GM10248 (cell line): ENCODE measurements at regions not wholly inside any gene's neighbourhood (a gene's known extent, or its start where the extent isn't known, plus 50 kb on each side); places are given as distances from the start of the nearest gene placed in this dataset.

Experiments
- CTCF ChIA-PET: fragments of 300-600 bp; sonication (Branson Sonifier 250); formaldehyde crosslinking; extraction: SDS; loops from one replicate; lab custom pipeline; 2021; ENCODE audit warnings: antibody characterized with exemption; lab: Yijun Ruan, JAX
- POLR2A ChIA-PET: fragments of 350-650 bp; sonication (Branson Sonifier 250); formaldehyde crosslinking; extraction: SDS; loops from one replicate; lab custom pipeline; 2020; ENCODE audit warnings: antibody characterized with exemption; lab: Yijun Ruan, JAX
- DNase-seq: peaks from one replicate; pipeline ENCODE4 v3.0.0; 2012; ENCODE audit errors: extremely low spot score
- CTCF ChIP-seq: IDR thresholded peaks from 2 replicates; pipeline ENCODE4 v1.5.1; 2012; ENCODE audit warnings: mild to moderate bottlenecking, low read depth; ENCODE audit errors: extremely low read depth, missing control alignments, control extremely low read depth

GRCh38 chr5:99706160-99706559 lies 777.4 kb upstream of the CHD1 start:
- no peak for DNase-seq
- TF ChIP-seq CTCF = no peak
- ChIA-PET POLR2A (no interaction called here), CTCF (interaction anchor here (1.8 kb wide), 1 partner anchor 9 kb away, joined by 7 read pairs; no protein-coding TSS in a partner anchor)

- POLR2A ChIA-PET = no interaction called here
- CTCF ChIA-PET = no interaction called here
- no peak for TF ChIP-seq CTCF
- no peak for DNase-seq
Measured at GRCh38 chr5:99702565-99702964, 773.8 kb upstream of the CHD1 start.

- ChIA-PET CTCF (no interaction called here), POLR2A (no interaction called here)
- TF ChIP-seq CTCF = no peak
- no peak for DNase-seq
Measured at GRCh38 chr5:99694884-99695283, 766.1 kb upstream of the CHD1 start.

GRCh38 chr5:99686538-99686937 lies 757.7 kb upstream of the CHD1 start:
- ChIA-PET POLR2A (no interaction called here), CTCF (no interaction called here)
- no peak for DNase-seq
- no peak for TF ChIP-seq CTCF

- no peak for TF ChIP-seq CTCF
- ChIA-PET POLR2A (no interaction called here), CTCF (no interaction called here)
- DNase-seq = no peak
Measured at GRCh38 chr5:99675974-99676373, 747.2 kb upstream of the CHD1 start.

GRCh38 chr5:99674101-99674500 lies 745.3 kb upstream of the CHD1 start:
- ChIA-PET CTCF (interaction anchor here (2.2 kb wide), 1 partner anchor 13 kb away, joined by 5 read pairs; no protein-coding TSS in a partner anchor), POLR2A (no interaction called here)
- TF ChIP-seq CTCF = no peak
- DNase-seq = no peak

- ChIA-PET POLR2A (no interaction called here), CTCF (no interaction called here)
- TF ChIP-seq CTCF = no peak
- DNase-seq = no peak
Measured at GRCh38 chr5:99664972-99665371, 736.2 kb upstream of the CHD1 start.
